Caco-2 (cell line): ENCODE measurements at regions not wholly inside any gene's neighbourhood (a gene's known extent, or its start where the extent isn't known, plus 50 kb on each side); places are given as distances from the start of the nearest gene placed in this dataset.

Experiments used
- BruUV-seq: library from RNA; stranded (reverse); fragments of 400-500 nt; replicated peaks from 2 replicates; lab custom pipeline; 2021; lab: Mats Ljungman, UMichigan
- CTCF ChIA-PET: fragments of 300-600 bp; sonication (Branson Sonifier 250); formaldehyde crosslinking; loops from one replicate; lab custom pipeline; 2022; ENCODE audit warnings: antibody characterized with exemption; lab: Charles Lee
- POLR2A ChIA-PET: fragments of 300-600 bp; sonication (Branson Sonifier 250); formaldehyde crosslinking; loops from one replicate; lab custom pipeline; 2022; ENCODE audit warnings: antibody characterized with exemption; lab: Charles Lee
- DNase-seq, 2 experiments: peaks; one replicate each; pipeline versions ENCODE4 v3.0.0 to v3.0.0-alpha.2; 2020 to 2022
- H3K27me3 ChIP-seq: replicated peaks from 2 replicates; pipeline ENCODE4 v1.6.0; 2011; ENCODE audit warnings: low read length; ENCODE audit not compliant: control insufficient read depth, insufficient read depth
- H3K36me3 ChIP-seq: 2 replicates; pipeline ENCODE4 v1.5.1; 2011; ENCODE audit warnings: low read length; ENCODE audit not compliant: control insufficient read depth, insufficient read depth
- H3K4me1 ChIP-seq: fragments of 250-450 bp; sonication (Bioruptor Pico); 2 replicates; pipeline ENCODE4 v1.5.1; 2020; ENCODE audit warnings: mild to moderate bottlenecking
- H3K4me3 ChIP-seq: 2 replicates; pipeline ENCODE4 v1.5.1; 2011; ENCODE audit warnings: low read depth, mild to moderate bottlenecking, control low read depth, low read length
- H3K9me3 ChIP-seq: fragments of 250-450 bp; sonication (Bioruptor Pico); 2 replicates; pipeline ENCODE4 v1.5.1; 2020; ENCODE audit warnings: mild to moderate bottlenecking, moderate library complexity
- H3K27ac Mint-ChIP-seq: one replicate; pipeline ENCODE4 v1.8.0; 2022; ENCODE audit warnings: mixed read lengths; ENCODE audit not compliant: unreplicated experiment
- H3K27me3 Mint-ChIP-seq: one replicate; pipeline ENCODE4 v1.8.0; 2022; ENCODE audit warnings: mixed read lengths; ENCODE audit not compliant: insufficient read depth, unreplicated experiment
- H3K36me3 Mint-ChIP-seq: one replicate; pipeline ENCODE4 v1.8.0; 2022; ENCODE audit warnings: mild to moderate bottlenecking, mixed read lengths; ENCODE audit not compliant: insufficient read depth, unreplicated experiment
- H3K4me1 Mint-ChIP-seq: one replicate; pipeline ENCODE4 v1.8.0; 2022; ENCODE audit warnings: low read depth, mixed read lengths; ENCODE audit not compliant: unreplicated experiment
- H3K4me3 Mint-ChIP-seq: one replicate; pipeline ENCODE4 v1.8.0; 2022; ENCODE audit warnings: mild to moderate bottlenecking, moderate library complexity, mixed read lengths; ENCODE audit not compliant: unreplicated experiment
- H3K9me3 Mint-ChIP-seq: one replicate; pipeline ENCODE4 v1.8.0; 2022; ENCODE audit warnings: mixed read lengths; ENCODE audit not compliant: unreplicated experiment
- CTCF ChIP-seq, 2 experiments: fragments of 200-600 bp in 1 of 2; IDR thresholded peaks; 1 replicate in 1 of 2; 2 replicates in 1 of 2; pipeline versions ENCODE4 v1.5.1 to v1.8.0; 2011 to 2022; ENCODE audit warnings: antibody characterized with exemption in 1 of 2, control low read depth in 1 of 2, inconsistent platforms in 1 of 2, low read depth in 1 of 2, low read length in 1 of 2, mild to moderate bottlenecking in 1 of 2, moderate library complexity in 1 of 2; ENCODE audit not compliant: insufficient read depth in 1 of 2, severe bottlenecking in 1 of 2, unreplicated experiment in 1 of 2
- intact Hi-C: fragments of 100-400 bp; cut with micrococcal nuclease; formaldehyde crosslinking; loops from one replicate; pipeline ENCODE4 v1.10.0; 2022; ENCODE audit not compliant: unreplicated experiment

GRCh38 chrX:128931071-128931470, 592.2 kb downstream of the SMARCA1 start:
- TF ChIP-seq CTCF (IDR thresholded peaks at IDR 0.05; ENCODE audit: insufficient read depth in 1 of 2, low read depth in 1 of 2, low read length in 1 of 2, severe bottlenecking in 1 of 2, unreplicated experiment in 1 of 2), result no peak
- intact Hi-C loops, result no loop called here

DNA sequence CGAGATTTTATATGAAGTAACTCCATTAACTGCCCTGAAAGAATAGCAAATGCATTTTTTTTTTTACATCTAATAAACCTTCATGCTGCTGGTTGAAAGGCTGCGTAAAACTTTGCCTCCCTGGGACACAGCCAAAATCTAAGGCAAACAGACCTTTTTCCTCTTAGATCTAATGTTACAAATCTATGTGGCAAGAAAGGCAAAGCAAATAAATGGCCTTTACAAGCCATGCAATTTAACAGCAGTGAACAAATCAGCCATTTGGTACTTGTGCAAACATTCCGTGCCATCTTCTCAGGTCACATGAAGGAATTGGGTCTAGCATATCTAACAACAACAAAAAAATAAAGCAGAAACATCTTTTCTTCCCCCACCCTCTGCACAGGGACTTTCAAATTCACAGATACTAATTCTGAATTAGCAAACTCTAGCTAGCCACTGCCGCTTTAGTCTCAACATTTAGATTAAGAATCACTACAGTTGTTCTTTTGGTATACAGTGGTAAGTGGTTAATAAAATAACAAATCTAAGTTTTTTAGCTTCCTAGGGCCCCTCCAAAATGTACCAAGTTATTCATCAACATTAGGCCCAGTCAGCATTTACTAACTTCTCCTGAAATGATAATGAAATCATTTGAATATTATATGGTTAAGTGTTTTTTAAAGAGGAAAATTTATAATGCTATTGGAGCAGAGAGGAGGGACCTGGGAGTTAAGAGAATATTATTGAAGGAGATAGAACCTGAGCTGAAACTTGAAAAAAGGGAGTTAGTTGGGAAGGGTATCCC, 593.8 kb downstream of the SMARCA1 start:
- intact Hi-C loops, result no loop called here

More at GRCh38 chrX:128931071-128931470, 592.2 kb downstream of the SMARCA1 start:
- Mint-ChIP-seq H3K36me3 (no peaks in the 10 kb centered on the region), H3K27me3 (peaks cover 4% of the 10 kb centered on the region), H3K9me3 (peaks cover 31% of the 10 kb centered on the region), H3K27ac (no peak overlapping the region), H3K4me3 (no peak overlapping the region), H3K4me1 (no peaks in the 10 kb centered on the region)
- ChIA-PET CTCF (no interaction called here), POLR2A (no interaction called here)
- Histone ChIP-seq H3K4me1 (no peaks in the 10 kb centered on the region), H3K4me3 (no peak overlapping the region), H3K36me3 (no peaks in the 10 kb centered on the region), H3K27me3 (no peaks in the 10 kb centered on the region), H3K9me3 (no peaks in the 10 kb centered on the region)
- DNase-seq, result no peak
- no TSS peak for BruUV-seq

GRCh38 chrX:128928636-128929035, 594.7 kb downstream of the SMARCA1 start:
- Mint-ChIP-seq H3K9me3 (peaks cover 31% of the 10 kb centered on the region), H3K27ac (no peak overlapping the region), H3K36me3 (no peaks in the 10 kb centered on the region), H3K4me3 (no peak overlapping the region), H3K4me1 (no peaks in the 10 kb centered on the region), H3K27me3 (peaks cover 4% of the 10 kb centered on the region)
- Histone ChIP-seq H3K27me3 (no peaks in the 10 kb centered on the region), H3K9me3 (no peaks in the 10 kb centered on the region), H3K4me1 (no peaks in the 10 kb centered on the region), H3K36me3 (no peaks in the 10 kb centered on the region), H3K4me3 (no peak overlapping the region)
- ChIA-PET CTCF (no interaction called here), POLR2A (no interaction called here)
- no peak for DNase-seq
- TF ChIP-seq CTCF (IDR thresholded peaks at IDR 0.05; ENCODE audit: insufficient read depth in 1 of 2, low read depth in 1 of 2, low read length in 1 of 2, severe bottlenecking in 1 of 2, unreplicated experiment in 1 of 2), result no peak
- BruUV-seq, result no TSS peak
- intact Hi-C loops, result no loop called here

More for the DNA sequence above, 593.8 kb downstream of the SMARCA1 start:
- H3K4me3 ChIP-seq, result no peak overlapping the region
- no peak for DNase-seq
- no peak overlapping the region for H3K27ac Mint-ChIP-seq
- H3K4me1 ChIP-seq, result no peaks in the 10 kb centered on the region
- H3K4me3 Mint-ChIP-seq, result no peak overlapping the region
- H3K9me3 ChIP-seq, result no peaks in the 10 kb centered on the region
- H3K36me3 Mint-ChIP-seq, result no peaks in the 10 kb centered on the region
- H3K27me3 ChIP-seq, result no peaks in the 10 kb centered on the region
- H3K4me1 Mint-ChIP-seq, result no peaks in the 10 kb centered on the region
- ChIA-PET CTCF (no interaction called here), POLR2A (no interaction called here)
- no peaks in the 10 kb centered on the region for H3K36me3 ChIP-seq
- peaks cover 31% of the 10 kb centered on the region for H3K9me3 Mint-ChIP-seq
- no peak for TF ChIP-seq CTCF (IDR thresholded peaks at IDR 0.05; ENCODE audit: insufficient read depth in 1 of 2, low read depth in 1 of 2, low read length in 1 of 2, severe bottlenecking in 1 of 2, unreplicated experiment in 1 of 2)
- BruUV-seq, result no TSS peak
- H3K27me3 Mint-ChIP-seq, result peaks cover 4% of the 10 kb centered on the region
